GM13977 (cell line): ENCODE measurements at regions not wholly inside any gene's neighbourhood (a gene's known extent, or its start where the extent isn't known, plus 50 kb on each side); places are given as distances from the start of the nearest gene placed in this dataset.

Experiments used
- DNase-seq: peaks from one replicate; pipeline ENCODE4 v3.0.0; 2012; ENCODE audit warnings: low spot score
- in situ Hi-C: fragments of 300-500 bp; cut with MboI; formaldehyde crosslinking; loops from one replicate; pipeline ENCODE4 v1.12.0; 2022; ENCODE audit warnings: low sequenced_read_pairs, low pct_unique_long_range_greater_than_20kb, mixed read lengths, inconsistent platforms; ENCODE audit not compliant: unreplicated experiment
- TF ChIP-seq, protein P1 (sequence below): IDR thresholded peaks from 2 replicates; pipeline ENCODE4 v1.5.1; 2012; ENCODE audit warnings: mild to moderate bottlenecking, control low read depth; ENCODE audit not compliant: insufficient read depth; ENCODE audit errors: extremely low read depth, missing control alignments

DNA sequence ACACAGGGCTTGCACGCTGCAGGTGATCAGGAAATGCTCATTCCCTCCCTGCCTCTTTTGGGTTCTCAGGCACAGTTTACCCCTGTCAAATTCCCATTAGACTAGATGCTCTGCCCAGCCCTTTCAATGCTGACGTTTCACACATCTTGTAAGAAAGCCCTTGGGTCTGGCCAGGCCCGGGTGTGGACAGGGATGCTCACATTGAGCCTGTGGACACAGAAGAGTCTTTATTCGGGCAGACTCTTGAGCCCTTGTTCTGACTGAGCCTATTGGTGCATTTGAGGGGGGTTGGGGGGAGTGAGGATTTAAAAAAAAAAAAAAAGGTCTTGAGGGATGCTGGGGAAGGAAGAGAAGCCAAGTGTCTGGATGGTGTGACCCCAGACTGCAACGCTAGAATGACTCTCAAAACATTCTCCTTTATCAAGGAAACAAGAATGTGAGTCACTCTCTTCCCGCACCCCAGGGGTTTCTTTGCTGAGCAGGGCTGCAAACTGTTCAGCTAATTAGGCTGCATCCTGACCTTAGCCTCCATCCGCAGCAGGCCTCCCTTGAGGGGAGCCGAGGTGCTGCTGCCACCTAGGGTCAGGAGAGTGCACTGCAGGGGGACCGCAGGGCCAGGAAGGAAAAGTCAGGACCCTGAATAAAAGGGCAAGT lies 53.6 kb upstream of the TMEM72 start:
- TF ChIP-seq, protein P1, sequence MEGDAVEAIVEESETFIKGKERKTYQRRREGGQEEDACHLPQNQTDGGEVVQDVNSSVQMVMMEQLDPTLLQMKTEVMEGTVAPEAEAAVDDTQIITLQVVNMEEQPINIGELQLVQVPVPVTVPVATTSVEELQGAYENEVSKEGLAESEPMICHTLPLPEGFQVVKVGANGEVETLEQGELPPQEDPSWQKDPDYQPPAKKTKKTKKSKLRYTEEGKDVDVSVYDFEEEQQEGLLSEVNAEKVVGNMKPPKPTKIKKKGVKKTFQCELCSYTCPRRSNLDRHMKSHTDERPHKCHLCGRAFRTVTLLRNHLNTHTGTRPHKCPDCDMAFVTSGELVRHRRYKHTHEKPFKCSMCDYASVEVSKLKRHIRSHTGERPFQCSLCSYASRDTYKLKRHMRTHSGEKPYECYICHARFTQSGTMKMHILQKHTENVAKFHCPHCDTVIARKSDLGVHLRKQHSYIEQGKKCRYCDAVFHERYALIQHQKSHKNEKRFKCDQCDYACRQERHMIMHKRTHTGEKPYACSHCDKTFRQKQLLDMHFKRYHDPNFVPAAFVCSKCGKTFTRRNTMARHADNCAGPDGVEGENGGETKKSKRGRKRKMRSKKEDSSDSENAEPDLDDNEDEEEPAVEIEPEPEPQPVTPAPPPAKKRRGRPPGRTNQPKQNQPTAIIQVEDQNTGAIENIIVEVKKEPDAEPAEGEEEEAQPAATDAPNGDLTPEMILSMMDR = peak; percentile 99
- in situ Hi-C loops = loop anchor here (25.0 kb wide), 2 partner anchors 470 to 1195 kb away; partner anchors contain the start of gene CXCL12
- peak; percentile 80 for DNase-seq

DNA sequence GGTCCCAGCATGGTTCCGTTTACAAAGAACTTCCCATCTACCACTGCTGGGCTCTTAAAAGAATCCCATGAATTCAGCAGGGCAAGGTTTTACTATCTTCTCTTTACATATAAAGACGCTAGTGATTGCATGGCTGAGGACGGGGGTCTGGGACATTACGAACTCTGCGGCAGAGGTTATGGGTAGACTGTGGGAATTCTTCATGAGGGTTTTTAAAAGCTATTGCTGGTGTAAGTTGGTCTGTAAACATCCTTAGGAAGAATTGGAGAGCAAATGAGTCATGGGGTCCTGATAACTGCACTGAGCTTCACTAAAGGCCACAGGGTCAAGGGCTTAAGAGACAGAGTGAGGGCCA lies 53.1 kb upstream of the TMEM72 start:
- in situ Hi-C loops = loop anchor here (25.0 kb wide), 2 partner anchors 471 to 1196 kb away; partner anchors contain the start of gene CXCL12
- TF ChIP-seq, protein P1 = no peak
- no peak for DNase-seq

DNA sequence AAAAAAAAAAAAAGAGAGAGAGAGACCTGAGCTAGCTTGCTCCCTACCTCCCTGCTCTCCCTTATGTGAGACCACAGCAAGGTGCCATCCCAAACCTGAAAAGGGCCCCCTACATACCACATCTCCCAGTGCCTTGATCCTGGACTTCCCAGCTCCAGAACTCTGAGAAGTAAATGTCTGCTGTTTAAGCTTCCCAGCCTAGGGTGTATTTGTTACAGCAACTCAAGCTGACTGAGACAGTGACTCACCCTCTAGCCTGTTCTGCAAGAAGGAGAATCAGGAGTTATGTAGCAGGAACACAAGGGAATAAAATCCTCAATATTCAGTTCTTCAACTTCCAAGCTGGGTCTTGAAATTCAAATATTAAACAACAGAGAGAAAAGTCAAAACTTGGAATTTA lies 52.1 kb upstream of the TMEM72 start:
- TF ChIP-seq, protein P1 = no peak
- in situ Hi-C loops = loop anchor here (25.0 kb wide), 2 partner anchors 472 to 1197 kb away; partner anchors contain the start of gene CXCL12
- DNase-seq = no peak

DNA sequence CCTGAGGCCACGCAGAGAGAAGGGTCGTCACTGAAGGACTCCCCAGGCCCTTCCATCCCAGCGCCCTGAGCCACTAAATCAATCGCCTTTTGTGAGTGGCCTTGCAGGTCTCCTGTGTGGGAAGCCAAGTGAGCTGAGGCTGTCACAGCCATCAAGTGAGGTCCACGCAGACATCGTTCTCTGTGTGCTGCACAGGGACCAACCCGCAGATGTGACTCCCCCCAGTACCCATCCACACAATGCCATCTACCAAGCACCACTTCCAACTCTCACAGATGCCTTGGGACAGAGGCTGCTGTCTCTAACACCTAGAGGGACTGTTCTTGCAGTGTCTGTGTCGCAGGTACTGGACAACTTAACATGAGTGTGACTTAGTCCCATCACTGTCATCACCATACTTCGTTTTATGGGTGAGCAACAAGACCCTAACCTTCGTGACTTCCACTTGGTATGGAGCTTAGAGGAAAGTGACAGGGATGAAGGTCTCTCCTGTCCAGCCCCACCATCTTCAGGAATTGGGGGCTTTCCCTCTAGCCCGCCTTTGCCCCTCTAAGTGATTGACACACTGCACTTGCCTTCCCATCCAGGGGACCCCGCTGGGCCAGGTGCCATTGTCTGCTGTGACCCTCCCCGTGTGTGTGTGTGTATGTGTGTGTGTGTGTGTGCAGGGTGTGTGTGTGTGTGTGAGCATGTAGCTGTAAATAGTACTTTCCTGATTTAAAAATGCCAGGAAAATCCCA lies 51.4 kb upstream of the TMEM72 start:
- in situ Hi-C loops = loop anchor here (25.0 kb wide), 2 partner anchors 472 to 1197 kb away; partner anchors contain the start of gene CXCL12
- TF ChIP-seq, protein P1 = no peak
- no peak for DNase-seq

DNA sequence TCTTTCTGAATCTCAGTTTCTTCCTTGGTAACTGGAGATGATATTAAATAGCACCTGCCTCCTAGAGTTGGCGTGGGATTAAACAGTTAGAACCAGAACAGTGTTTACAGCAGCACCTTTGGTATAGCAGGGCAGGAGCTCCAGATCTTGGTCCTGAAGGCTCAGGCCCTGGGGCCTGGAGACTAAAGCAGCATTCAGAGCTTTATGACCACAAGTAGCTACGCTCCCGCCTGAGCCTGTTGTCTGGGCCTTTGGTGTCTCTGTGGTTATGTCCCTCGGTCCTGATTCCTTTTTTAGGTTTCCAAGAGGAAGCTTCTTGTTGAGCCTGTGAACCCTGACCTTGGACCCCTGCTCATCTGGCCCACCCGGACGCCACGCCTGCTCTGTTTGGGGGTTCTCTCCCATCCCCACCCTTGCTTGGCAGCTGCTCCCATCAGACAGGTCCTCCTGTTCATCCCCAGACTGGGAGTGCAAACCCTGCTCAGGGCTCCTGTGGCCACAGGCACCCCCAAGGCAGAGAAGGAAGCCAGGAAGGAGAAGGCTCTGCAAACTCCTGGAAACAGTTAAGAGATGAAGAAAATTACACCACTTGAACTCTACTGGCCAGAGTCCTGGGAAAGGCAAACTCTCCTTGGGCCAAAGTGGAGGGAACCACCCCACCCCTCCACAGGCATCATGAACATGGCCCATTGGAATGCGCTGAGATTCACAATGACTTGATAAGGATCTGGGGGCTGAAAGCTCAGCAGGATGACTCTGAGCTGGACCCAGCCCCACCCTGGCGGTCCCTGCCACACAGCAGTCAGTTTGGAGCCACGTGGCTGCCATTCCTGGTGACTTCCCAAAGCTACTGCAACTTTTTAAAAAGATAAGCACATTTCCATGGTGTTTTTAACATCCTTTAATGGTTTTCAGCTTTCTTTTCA lies 50.1 kb upstream of the TMEM72 start:
- no peak for DNase-seq
- in situ Hi-C loops = loop anchor here (25.0 kb wide), 2 partner anchors 474 to 1199 kb away; partner anchors contain the start of gene CXCL12
- TF ChIP-seq, protein P1 = no peak
